MM.1S (cell line): ENCODE measurements at regions not wholly inside any gene's neighbourhood (a gene's known extent, or its start where the extent isn't known, plus 50 kb on each side); places are given as distances from the start of the nearest gene placed in this dataset.

Source experiments
- DNase-seq: peaks from one replicate; pipeline ENCODE4 v3.0.0-alpha.2; 2015
- H2AFZ ChIP-seq: fragments of 300-600 bp; sonication (generic); 2 replicates; pipeline ENCODE4 v1.6.0; 2016; ENCODE audit warnings: antibody characterized with exemption, low read length
- H3F3A ChIP-seq: fragments of 300-600 bp; sonication (generic); 2 replicates; pipeline ENCODE4 v1.6.1; 2016; ENCODE audit warnings: mild to moderate bottlenecking, antibody characterized with exemption, low read length, moderate library complexity, mixed read lengths; ENCODE audit not compliant: insufficient read depth
- H3K27ac ChIP-seq: fragments of 300-600 bp; sonication (generic); 2 replicates; pipeline ENCODE4 v1.5.1; 2016; ENCODE audit warnings: mild to moderate bottlenecking, low read length
- H3K27me3 ChIP-seq: fragments of 300-600 bp; sonication (generic); replicated peaks from 2 replicates; pipeline ENCODE4 v1.6.0; 2016; ENCODE audit warnings: low read length; ENCODE audit not compliant: insufficient read depth
- H3K36me3 ChIP-seq: fragments of 300-600 bp; sonication (generic); replicated peaks from 2 replicates; pipeline ENCODE4 v1.6.1; 2016; ENCODE audit warnings: mild to moderate bottlenecking, low read length, mixed read lengths; ENCODE audit not compliant: insufficient read depth
- H3K4me1 ChIP-seq: fragments of 300-600 bp; sonication (generic); 2 replicates; pipeline ENCODE4 v1.6.1; 2016; ENCODE audit warnings: low read length, mixed read lengths
- H3K4me2 ChIP-seq: fragments of 300-600 bp; sonication (generic); 2 replicates; pipeline ENCODE4 v1.6.0; 2016; ENCODE audit warnings: low read depth, low read length
- H3K4me3 ChIP-seq: fragments of 300-600 bp; sonication (generic); 2 replicates; pipeline ENCODE4 v1.5.1; 2016; ENCODE audit warnings: low read length, mixed read lengths
- H3K79me2 ChIP-seq: fragments of 300-600 bp; sonication (generic); 2 replicates; pipeline ENCODE4 v1.6.1; 2016; ENCODE audit warnings: mixed run types, low read length, mixed read lengths
- H3K9ac ChIP-seq: fragments of 300-600 bp; sonication (generic); 2 replicates; pipeline ENCODE4 v1.6.1; 2016; ENCODE audit warnings: low read length, mixed read lengths
- H3K9me2 ChIP-seq: fragments of 300-600 bp; sonication (generic); replicated peaks from 2 replicates; pipeline ENCODE4 v1.6.1; 2016; ENCODE audit warnings: mild to moderate bottlenecking, low read length, mixed read lengths; ENCODE audit not compliant: insufficient read depth
- H3K9me3 ChIP-seq: fragments of 300-600 bp; sonication (generic); replicated peaks from 2 replicates; pipeline ENCODE4 v1.6.1; 2016; ENCODE audit warnings: mild to moderate bottlenecking, low read length, mixed read lengths; ENCODE audit not compliant: insufficient read depth
- H4K20me1 ChIP-seq: fragments of 300-600 bp; sonication (generic); 2 replicates; pipeline ENCODE4 v1.6.1; 2016; ENCODE audit warnings: mild to moderate bottlenecking, low read length, moderate library complexity, mixed read lengths; ENCODE audit not compliant: insufficient read depth
- CTCF ChIP-seq: fragments of 300-600 bp; sonication (generic); IDR thresholded peaks from 2 replicates; pipeline ENCODE4 v1.5.1; 2016; ENCODE audit warnings: antibody characterized with exemption, low read length, mixed read lengths
- EZH2 ChIP-seq: fragments of 300-600 bp; sonication (generic); optimal IDR thresholded peaks from 2 replicates; pipeline ENCODE3; 2017; ENCODE audit warnings: low read depth, mild to moderate bottlenecking, antibody characterized with exemption, low read length, mixed read lengths
- EZH2phosphoT487 ChIP-seq: fragments of 300-600 bp; sonication (generic); IDR thresholded peaks from 2 replicates; pipeline ENCODE4 v1.6.1; 2018; ENCODE audit warnings: antibody characterized with exemption, low read length

GRCh38 chrX:720825-721224 lies 90.2 kb downstream of the SHOX start:
- no peaks in the 10 kb centered on the region for H4K20me1 ChIP-seq
- no peak overlapping the region for H3K27ac ChIP-seq
- H3K4me2 ChIP-seq: no peak overlapping the region
- TF ChIP-seq EZH2phosphoT487 (no peak), EZH2 (no peak), CTCF (no peak)
- no peaks in the 10 kb centered on the region for H3K4me1 ChIP-seq
- no peak for DNase-seq
- no peak overlapping the region for H3K4me3 ChIP-seq
- no peaks in the 10 kb centered on the region for H3K36me3 ChIP-seq
- H3K9ac ChIP-seq: no peak overlapping the region
- H2AFZ ChIP-seq: no peak overlapping the region
- no peaks in the 10 kb centered on the region for H3K79me2 ChIP-seq
- H3K27me3 ChIP-seq: no peaks in the 10 kb centered on the region
- H3F3A ChIP-seq: no peaks in the 10 kb centered on the region
- no peaks in the 10 kb centered on the region for H3K9me3 ChIP-seq
- no peaks in the 10 kb centered on the region for H3K9me2 ChIP-seq

GRCh38 chrX:720250-720649 lies 89.7 kb downstream of the SHOX start:
- no peaks in the 10 kb centered on the region for H3K27me3 ChIP-seq
- no peaks in the 10 kb centered on the region for H3K9me2 ChIP-seq
- no peaks in the 10 kb centered on the region for H3K79me2 ChIP-seq
- no peaks in the 10 kb centered on the region for H3K36me3 ChIP-seq
- no peaks in the 10 kb centered on the region for H3F3A ChIP-seq
- H2AFZ ChIP-seq: no peak overlapping the region
- no peak overlapping the region for H3K4me3 ChIP-seq
- no peak overlapping the region for H3K27ac ChIP-seq
- DNase-seq: no peak
- H3K4me1 ChIP-seq: no peaks in the 10 kb centered on the region
- H3K9me3 ChIP-seq: no peaks in the 10 kb centered on the region
- H3K9ac ChIP-seq: no peak overlapping the region
- H4K20me1 ChIP-seq: no peaks in the 10 kb centered on the region
- H3K4me2 ChIP-seq: no peak overlapping the region
- TF ChIP-seq CTCF: no peak

GRCh38 chrX:716136-716535 lies 85.5 kb downstream of the SHOX start:
- DNase-seq: no peak
- Histone ChIP-seq H3K36me3 (no peaks in the 10 kb centered on the region), H3K4me1 (no peaks in the 10 kb centered on the region), H3K27me3 (no peaks in the 10 kb centered on the region), H3K9ac (no peak overlapping the region), H3K9me3 (no peaks in the 10 kb centered on the region), H3K27ac (no peak overlapping the region), H3K79me2 (no peaks in the 10 kb centered on the region), H3F3A (no peaks in the 10 kb centered on the region), H3K4me2 (no peak overlapping the region), H2AFZ (no peak overlapping the region), H3K9me2 (no peaks in the 10 kb centered on the region), H3K4me3 (no peak overlapping the region), H4K20me1 (no peaks in the 10 kb centered on the region)
- TF ChIP-seq CTCF (no peak), EZH2phosphoT487 (no peak), EZH2 (no peak)

GRCh38 chrX:714131-714530 lies 83.5 kb downstream of the SHOX start:
- DNase-seq: no peak
- Histone ChIP-seq H3K4me1 (no peaks in the 10 kb centered on the region), H3K9me3 (no peaks in the 10 kb centered on the region), H3K4me3 (no peak overlapping the region), H3K9ac (no peak overlapping the region), H2AFZ (no peak overlapping the region), H3K36me3 (no peaks in the 10 kb centered on the region), H3K27me3 (no peaks in the 10 kb centered on the region), H3K27ac (no peak overlapping the region), H3K4me2 (no peak overlapping the region), H3K9me2 (no peaks in the 10 kb centered on the region), H4K20me1 (no peaks in the 10 kb centered on the region), H3K79me2 (no peaks in the 10 kb centered on the region), H3F3A (no peaks in the 10 kb centered on the region)
- TF ChIP-seq EZH2phosphoT487: no peak
- TF ChIP-seq EZH2: no peak
- TF ChIP-seq CTCF: no peak
